ENCODE measurements at regions not wholly inside any gene's neighbourhood (a gene's known extent, or its start where the extent isn't known, plus 50 kb on each side); places are given as distances from the start of the nearest gene placed in this dataset.

DNA sequence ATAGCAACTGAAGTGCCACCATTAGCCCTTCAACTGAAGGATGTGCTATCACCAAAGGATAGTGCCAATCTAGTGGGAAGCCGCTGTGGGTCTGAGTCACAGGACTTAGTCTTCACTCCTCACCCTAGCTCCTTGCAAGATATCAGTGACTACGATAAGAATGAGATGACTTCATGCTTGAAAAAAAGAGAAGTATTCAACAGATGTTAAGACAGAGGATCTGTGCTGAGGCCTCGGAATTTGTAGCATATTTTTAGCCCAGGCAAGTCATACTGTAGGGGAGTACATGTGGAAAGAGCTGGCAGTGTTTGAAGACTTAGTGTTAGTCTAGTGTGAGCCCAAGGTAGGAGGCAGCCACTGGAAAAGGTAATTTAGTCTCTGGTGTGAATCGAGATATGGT, 270.7 kb upstream of the LRTM1 start:
- Histone ChIP-seq H3K27ac (no peak overlapping the region), H3K9me3 (no peaks in the 10 kb centered on the region), H3K4me1 (no peaks in the 10 kb centered on the region), H3K36me3 (no peaks in the 10 kb centered on the region), H3K4me3 (no peak overlapping the region), H3K27me3 (no peaks in the 10 kb centered on the region)
- no peak for DNase-seq
- TF ChIP-seq POLR2A (IDR thresholded peaks at IDR 0.05): no peak
- TF ChIP-seq, protein P1, sequence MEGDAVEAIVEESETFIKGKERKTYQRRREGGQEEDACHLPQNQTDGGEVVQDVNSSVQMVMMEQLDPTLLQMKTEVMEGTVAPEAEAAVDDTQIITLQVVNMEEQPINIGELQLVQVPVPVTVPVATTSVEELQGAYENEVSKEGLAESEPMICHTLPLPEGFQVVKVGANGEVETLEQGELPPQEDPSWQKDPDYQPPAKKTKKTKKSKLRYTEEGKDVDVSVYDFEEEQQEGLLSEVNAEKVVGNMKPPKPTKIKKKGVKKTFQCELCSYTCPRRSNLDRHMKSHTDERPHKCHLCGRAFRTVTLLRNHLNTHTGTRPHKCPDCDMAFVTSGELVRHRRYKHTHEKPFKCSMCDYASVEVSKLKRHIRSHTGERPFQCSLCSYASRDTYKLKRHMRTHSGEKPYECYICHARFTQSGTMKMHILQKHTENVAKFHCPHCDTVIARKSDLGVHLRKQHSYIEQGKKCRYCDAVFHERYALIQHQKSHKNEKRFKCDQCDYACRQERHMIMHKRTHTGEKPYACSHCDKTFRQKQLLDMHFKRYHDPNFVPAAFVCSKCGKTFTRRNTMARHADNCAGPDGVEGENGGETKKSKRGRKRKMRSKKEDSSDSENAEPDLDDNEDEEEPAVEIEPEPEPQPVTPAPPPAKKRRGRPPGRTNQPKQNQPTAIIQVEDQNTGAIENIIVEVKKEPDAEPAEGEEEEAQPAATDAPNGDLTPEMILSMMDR (IDR thresholded peaks at IDR 0.05): no peak

DNA sequence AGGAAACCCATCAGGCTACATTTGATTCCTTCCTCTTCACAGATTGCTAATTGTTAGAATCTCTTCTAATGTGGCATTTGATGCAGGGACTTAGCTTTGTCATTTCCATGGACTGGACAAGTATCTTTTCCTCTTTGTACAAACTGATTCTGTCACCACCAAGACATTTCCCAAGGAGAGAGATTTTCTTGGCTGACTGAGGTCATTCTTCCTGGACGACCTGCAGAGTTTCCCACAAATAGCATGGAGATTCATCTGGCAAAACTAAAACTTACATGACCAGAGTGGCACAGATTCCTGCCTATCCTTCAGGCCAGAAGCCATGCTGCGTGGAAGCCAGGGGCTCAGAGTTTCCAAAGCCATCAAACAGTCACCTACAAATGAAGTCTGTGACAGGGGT, 269.2 kb upstream of the LRTM1 start:
- no peak overlapping the region for H3K27ac ChIP-seq
- TF ChIP-seq, protein P1 (IDR thresholded peaks at IDR 0.05): no peak
- no peak for TF ChIP-seq POLR2A (IDR thresholded peaks at IDR 0.05)
- DNase-seq: no peak
- no peaks in the 10 kb centered on the region for H3K4me1 ChIP-seq
- H3K9me3 ChIP-seq: no peaks in the 10 kb centered on the region
- no peak overlapping the region for H3K4me3 ChIP-seq
- H3K36me3 ChIP-seq: no peaks in the 10 kb centered on the region
- H3K27me3 ChIP-seq: no peaks in the 10 kb centered on the region

DNA sequence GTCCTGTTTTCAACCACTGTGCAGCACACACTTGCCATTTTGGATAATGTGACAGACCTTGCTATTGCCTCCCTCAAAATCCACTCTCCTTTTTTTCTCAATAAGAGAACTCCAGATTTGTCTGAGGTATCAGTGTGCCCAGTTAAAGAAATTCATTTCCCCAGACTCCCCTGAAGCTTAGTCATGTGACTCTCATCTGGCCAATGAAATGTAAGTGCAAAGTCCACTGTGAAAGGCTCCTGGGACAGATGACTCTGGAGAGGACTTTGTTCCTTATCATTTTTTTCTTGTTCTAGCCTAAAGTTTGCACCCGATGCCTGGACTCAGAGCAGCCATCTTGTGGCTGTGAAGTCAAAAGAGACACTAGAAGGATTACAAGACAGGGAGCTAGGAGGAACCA, 268.6 kb upstream of the LRTM1 start:
- Histone ChIP-seq H3K27ac (no peak overlapping the region), H3K9me3 (no peaks in the 10 kb centered on the region), H3K36me3 (no peaks in the 10 kb centered on the region), H3K4me3 (no peak overlapping the region), H3K27me3 (no peaks in the 10 kb centered on the region), H3K4me1 (no peaks in the 10 kb centered on the region)
- DNase-seq: no peak
- no peak for TF ChIP-seq POLR2A (IDR thresholded peaks at IDR 0.05)
- TF ChIP-seq, protein P1 (IDR thresholded peaks at IDR 0.05): no peak

DNA sequence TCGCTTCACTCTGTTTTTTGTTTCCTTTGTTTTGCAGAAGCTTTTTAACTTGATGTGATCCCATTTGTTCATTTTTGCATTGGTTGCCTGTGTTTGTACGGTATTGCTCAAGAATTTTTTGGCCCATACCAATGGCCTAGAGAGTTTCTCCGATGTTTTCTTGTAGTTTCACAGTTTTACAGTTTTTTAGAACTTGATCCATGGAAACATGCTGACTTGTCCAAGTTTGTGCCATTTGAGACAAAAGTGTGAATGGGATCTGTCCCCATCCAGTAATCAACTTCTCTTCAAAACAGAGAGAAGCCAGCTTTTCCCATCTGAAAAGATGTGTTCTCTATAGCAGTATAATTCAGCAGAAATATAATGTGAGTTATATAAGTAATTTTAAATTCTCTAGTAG, 266.5 kb upstream of the LRTM1 start:
- Histone ChIP-seq H3K36me3 (no peaks in the 10 kb centered on the region), H3K27me3 (no peaks in the 10 kb centered on the region), H3K4me3 (no peak overlapping the region), H3K9me3 (no peaks in the 10 kb centered on the region), H3K4me1 (no peaks in the 10 kb centered on the region), H3K27ac (no peak overlapping the region)
- no peak for DNase-seq
- TF ChIP-seq, protein P1 (IDR thresholded peaks at IDR 0.05): no peak
- no peak for TF ChIP-seq POLR2A (IDR thresholded peaks at IDR 0.05)

DNA sequence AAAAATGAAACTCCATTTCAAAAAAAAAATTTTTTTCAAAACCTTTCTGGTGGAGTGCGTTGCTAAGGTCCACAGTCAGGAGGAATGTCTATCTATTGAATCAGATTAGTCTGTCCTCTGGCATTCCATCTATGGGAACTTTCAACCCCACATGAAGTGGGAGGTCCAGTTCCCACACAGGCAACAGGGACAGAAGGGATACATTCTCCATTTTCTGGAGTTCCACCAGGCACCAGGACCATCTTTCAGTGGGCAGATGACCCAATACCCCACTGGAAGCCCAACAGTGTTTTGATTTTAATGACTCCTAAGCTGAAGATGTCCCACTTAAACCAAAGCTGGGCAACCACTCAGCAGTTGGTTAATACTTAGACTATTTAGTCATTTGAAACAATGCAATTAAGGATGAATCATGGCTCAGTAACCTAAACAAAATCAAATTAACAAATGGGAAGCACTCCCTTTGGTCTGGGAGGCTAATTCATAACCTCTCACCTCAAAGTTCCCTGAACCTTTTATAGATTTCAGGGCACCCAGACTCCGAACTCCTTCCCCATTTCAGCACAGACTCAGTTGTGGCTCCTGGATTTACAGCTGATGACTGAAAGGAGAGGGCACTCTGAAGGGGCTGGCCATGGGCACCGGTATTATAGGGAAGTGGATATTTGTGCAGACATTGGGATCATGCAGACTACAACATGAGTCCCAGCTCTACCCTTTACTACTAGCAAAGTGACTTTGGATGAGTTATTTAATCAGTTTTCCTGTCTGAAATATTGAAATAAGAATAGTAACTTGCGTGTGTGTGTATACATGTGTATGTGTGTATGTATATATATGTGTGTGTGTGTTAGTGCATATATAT, 264.3 kb upstream of the LRTM1 start:
- H3K27me3 ChIP-seq: no peaks in the 10 kb centered on the region

More for the DNA sequence above, 264.3 kb upstream of the LRTM1 start:
- no peak for DNase-seq
- Histone ChIP-seq H3K9me3 (no peaks in the 10 kb centered on the region), H3K4me1 (no peaks in the 10 kb centered on the region), H3K4me3 (no peak overlapping the region), H3K36me3 (no peaks in the 10 kb centered on the region), H3K27ac (no peak overlapping the region)
- TF ChIP-seq POLR2A (IDR thresholded peaks at IDR 0.05): no peak
- TF ChIP-seq, protein P1 (IDR thresholded peaks at IDR 0.05): no peak
